ENCODE measurements at regions not wholly inside any gene's neighbourhood (a gene's known extent, or its start where the extent isn't known, plus 50 kb on each side); places are given as distances from the start of the nearest gene placed in this dataset.
A peak's percentile ranks its signal among the peaks of the same experiment; 100 is the strongest.

DNA sequence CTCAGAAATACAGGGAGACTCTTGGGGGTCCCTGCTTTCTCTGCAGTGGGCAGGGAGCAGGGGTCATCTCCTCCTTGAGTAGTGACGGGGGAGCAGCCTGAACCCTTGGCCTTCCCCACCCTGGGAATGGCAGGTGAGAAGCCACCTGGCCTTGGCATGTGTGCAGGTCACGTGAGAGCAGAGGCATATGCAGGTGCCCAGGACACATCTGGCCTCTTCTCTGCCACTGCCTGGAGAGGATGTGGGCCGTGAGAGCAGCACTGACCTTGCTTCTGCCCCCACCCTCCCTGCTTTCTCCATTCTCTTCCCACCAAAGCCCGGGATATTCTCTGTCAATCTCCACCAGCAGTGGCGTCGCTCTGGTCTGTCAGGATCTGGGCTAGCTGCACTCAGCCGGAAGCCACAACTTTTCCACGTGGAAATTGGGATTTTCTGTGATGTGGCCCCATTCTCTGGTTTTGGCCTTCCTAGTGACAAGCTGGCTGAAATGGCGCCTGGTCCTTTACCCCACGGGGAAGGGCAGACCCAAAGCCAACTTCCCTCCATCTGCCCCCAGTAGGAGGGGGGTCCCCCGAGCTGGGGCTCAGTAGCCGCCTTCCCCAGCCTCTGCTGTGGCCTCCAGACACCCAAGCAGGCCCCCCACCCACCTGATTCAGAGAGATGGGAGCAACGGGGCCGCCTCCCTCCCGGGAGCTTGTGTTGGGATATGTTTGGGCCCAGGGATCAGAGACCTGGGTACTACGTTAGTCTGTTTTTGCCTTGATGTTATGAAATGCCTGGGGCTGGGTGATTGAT, 70.4 kb upstream of the FCN1 start:
- no peak for DNase-seq

- DNase-seq, result no peak
Measured at GRCh38 chr9:134988706-134989105, 71.0 kb upstream of the FCN1 start.

DNA sequence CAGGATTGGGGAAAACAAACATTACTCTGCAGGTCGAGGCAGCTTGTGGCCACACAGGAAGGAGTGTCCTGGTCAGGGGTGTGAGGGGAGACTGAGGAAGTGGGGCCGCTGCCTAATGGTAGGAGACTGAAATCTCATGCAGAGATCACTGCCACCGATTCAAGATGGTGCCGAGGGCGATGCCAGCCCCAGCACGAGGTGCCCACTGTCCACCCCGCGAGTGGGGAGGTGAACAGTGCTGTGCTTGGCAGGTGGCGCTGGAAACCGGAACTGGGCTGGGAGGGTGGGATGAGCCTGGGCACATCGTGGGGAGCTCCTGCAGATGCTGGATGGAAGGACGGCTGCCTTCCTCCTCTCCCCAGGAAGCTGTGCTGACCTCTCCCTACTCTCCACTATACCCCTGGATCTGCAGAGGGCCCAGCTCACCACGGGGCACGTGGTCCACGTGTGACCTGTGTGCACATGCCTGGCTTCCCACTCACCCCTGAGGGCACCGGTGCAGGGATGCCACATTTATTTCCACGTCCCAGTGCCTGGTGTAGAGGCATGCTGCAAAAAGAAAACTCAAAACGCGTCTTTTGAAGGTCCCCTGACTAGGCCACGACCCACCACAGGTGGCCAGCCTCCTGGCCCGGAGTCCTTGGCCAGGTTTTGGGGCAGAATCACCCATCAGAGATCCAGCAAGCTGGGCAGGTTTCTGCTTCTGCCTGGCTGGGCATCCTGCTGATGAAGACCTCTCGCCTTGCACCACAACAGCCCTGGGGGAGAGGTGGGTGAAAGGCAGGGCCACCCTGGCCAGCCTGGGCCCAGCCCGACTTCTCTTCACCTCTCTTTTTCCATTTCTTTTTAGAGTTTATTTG, 71.7 kb upstream of the FCN1 start:
- no peak for DNase-seq

GRCh38 chr9:134991808-134992754, 74.4 kb upstream of the FCN1 start:
- DNase-seq, result no peak

DNA sequence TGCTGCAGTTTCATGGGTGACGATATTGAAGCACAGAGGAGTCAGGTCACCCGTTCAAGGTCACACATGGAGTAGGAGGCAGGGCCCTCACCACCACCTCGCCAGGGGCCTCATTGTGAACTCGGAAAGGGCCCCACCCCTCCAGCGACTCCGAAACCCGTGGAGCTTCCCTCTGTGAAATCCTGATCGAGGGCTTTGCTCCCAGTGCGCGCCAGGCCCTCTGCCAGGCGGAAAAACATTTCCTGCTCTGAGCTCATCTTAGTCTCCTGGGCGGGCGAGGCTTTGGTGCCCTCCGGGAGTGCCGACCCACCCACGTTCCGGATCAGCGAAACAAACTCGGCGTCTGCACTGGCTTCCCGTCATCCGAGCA, 75.0 kb upstream of the FCN1 start:
- DNase-seq, result no peak

GRCh38 chr9:134993416-134993815, 75.7 kb upstream of the FCN1 start:
- no peak for DNase-seq

- no peak for DNase-seq
Measured at GRCh38 chr9:134993996-134994720, 76.4 kb upstream of the FCN1 start.

DNA sequence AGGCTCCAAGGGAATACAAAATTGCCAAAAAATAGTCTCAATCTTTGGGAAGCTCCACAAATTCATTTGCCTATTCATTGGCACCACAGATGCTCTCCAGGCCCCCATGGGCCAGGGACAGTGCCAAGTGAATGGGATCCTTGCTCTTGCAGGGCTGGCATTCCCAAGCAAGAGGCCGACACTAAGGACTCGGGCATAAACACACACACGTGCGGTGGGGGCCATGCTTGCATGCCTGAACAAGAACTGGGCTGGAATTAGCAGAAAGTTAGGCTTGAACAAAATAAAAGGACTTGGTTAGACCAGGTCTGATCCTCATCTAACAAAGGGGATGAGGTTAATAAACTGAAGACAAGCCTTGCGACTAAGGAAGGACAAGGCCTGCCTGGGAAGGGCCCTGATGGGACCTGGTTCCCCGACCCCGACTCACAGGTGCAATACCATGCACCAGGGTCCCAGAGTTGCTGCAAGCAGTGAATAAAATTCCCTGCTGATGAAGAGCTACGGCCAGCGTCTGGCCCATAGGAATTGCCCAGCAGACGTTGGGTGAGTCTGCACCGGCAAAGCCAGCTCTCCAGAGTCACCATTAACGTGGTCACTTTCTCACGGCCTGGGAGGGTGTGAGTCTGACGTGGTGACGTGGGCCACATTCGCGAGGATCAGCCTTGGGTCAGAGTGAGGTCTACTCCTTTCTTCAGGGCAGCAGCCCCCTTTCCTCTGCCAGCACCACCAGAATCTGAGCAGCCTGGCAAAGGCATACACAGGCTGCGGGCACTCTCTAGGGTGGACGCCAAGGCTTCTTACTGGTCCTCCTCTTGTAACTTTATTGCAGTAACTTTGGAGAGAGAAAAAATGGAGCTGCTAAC, 77.4 kb upstream of the FCN1 start:
- DNase-seq, result no peak

DNA sequence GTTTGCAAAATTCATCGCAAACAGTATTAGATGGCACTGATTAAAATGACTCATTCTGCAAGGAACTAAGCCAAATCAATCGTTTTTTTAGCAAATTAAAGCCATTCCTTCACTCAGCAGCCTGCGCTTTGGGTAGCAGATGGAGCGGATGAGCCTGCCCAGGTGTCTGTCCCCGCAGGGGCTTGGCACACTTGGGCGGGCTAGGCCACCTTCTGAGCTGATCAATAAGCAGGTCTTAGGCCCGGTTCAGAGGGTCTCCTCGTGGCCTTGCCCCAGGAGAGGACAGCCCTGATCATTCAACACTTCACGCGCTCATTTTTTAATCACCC, 78.0 kb upstream of the FCN1 start:
- no peak for DNase-seq

DNA sequence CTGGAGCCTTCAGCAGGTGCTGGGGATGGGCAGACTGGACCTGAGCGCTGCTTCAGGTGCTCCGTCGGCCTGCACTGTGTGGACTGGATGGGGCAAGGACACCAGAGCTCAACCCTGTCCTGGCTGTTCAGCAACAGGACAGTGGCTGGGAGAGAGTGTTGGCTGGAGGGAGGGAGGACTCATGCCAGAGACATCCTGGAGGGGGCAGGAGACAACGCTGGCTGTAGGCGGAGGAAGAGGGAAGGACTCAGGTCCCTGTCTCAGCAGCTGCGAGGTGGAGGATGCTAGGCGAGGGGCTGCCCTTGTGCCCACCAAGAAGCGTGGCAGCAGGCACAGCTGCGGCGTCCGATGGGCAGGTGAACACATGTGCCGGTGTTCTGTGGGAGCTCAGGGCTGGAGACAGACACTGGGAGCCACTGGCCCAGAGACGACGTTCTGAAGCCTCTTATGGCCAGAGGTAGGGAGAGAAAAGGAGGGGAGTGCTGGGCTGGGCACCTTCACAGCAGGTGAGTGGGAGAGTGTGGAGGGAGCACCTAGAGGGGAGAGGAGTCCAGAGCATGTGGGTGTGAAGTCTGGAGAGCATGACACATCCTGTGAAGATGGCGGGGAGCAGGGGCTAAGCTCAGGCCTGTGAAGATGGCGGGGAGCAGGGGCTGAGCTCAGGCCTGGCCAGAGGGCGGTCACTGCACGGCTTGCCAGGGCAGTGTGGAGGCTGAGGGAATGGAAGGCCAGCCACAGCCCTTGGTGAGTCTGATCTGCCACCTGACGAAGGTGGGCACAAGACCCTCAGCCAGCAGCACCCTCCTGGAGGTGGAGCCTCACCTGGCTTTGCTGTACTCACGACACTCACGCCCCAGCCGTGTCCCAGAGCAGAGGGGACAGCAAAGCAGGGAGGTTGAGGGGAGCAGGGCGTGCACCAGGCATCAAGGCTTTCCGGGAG, 79.1 kb upstream of the FCN1 start:
- no peak for DNase-seq

DNA sequence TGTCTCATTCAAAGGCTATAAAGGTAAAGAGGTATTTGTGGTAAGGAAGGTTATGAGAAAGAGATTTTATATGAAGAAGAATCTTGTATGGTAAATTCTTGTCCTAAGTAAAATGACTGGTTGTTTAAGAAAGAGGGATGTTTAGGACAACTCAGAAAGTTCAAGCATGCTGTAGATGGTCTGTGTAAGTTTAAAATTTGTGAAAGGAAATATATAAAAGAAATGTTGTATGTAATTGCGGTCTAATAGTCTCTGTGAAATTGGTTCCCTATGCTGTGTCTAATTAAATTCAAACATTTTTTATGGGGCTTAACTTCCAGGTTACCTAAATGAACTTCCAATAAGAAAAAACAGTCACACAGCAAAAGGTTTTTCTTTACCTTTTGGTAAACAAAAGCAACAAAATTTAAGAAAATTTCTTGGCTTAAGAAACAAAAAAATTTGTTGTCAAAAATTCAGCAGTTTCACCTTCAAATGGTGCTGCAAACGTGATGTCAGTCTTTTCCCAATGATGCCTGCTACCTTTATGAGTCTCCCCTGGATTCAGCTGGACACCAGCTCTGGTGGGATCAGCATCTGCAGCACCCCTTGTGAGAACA, 83.0 kb upstream of the FCN1 start:
- peak; percentile 11 for DNase-seq

GRCh38 chr9:135001526-135001925, 83.8 kb upstream of the FCN1 start:
- no peak for DNase-seq

DNA sequence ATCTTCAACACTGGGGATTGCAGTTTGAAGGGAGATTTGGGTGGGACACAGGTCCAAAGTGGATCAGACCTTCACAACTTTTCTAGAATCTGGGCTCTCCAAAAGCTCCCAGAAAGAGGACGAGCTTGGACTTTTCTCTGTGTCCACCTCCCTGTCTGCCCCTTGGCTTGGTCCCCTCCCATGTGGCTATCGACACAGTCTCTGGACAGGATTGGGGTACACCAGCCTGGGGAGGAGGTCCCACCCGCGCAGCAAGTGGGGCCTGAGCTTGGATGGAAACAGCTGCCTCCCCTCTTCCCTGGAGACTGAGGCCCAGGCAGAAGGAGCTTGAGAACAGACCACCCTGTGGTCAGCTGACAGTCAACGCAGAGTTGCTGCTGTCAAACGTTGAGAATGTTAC, 84.6 kb upstream of the FCN1 start:
- DNase-seq, result no peak

DNA sequence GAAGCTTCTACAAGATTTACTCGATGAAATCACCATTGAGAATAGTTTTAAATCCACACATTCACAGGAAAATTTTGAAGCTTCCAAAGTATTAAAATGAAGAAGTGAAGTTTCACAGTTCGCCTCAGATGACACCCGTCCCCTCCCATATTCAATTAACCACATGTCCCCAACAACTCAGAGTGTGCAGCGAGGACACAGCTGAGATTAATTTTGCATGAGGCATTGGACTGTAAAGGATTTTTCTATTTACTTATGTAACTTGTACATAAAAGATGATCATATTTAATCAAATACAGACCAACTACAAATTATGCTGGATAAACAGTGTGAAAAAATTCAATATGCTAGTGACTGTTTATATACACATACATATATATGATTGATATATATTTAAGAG, 84.7 kb upstream of the OLFM1 start:
- no peak for DNase-seq

DNA sequence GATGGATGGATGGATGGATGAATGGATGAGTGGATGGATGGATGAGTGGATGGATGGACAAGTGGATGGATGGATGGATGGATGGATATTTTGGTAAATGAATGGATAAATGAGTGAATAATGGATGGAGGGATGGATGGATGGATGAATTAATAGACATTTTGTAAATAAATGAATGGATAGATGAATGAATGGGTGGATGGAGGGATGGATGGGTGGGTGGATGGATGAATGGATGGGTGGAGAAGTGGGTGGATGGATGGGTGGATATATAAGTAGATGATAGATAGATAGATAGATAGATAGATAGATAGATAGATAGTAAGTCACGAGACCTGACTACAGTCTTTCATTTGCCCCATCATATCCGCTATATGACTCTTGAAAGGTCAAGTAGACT, 82.7 kb upstream of the OLFM1 start:
- DNase-seq, result no peak

DNA sequence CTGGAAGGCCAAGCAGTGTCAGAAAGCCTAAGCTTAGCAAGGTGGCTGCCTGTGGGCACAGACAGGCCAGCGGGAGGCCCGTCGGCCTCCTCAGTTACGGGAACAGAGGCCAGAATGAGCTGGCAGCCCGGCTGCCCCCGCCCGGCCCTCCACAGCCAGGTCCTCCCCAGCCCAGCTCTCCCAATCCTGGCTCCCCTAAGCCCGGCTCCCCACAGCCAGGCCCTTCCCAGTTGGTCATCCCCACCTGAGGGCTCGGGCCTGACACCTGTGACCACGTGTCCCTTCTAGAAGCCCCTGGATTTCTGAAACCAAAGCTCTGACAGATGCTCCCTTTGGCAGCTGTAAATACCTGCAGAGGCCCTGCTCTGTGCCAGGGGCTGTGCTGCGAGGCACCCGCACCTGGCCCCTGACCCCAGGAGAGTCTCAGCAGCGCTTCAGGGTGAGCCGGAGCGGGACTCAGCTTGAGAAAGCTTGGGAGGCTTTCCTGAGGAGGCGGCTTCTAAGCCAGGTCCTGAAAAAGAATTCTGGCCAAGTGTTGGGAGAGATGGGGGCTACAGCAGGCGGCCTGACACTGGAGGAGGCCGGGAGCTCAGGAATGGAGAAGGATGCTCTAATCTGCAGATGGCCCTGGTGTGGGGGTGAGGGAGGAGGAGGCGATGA, 80.4 kb upstream of the OLFM1 start:
- DNase-seq, result no peak

DNA sequence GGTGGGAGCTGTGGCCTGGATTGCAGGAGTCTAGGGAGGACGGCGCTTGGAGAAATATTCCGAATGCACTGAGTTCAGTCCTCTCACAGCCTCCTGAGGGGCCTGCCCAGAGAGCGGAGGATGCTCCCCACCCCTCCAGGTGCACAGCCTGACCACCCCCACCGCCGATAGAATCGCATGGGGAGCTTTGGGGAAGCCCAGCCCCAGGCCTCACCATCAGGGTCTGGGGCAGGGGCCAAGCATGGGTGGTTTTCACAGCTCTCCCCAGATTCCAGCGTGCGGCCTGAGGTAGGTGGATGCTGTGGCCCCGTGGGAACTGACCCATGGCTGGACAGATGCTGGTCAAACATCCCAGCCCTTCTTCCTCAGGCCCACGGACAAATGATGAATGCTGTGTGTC, 79.9 kb upstream of the OLFM1 start:
- DNase-seq, result no peak

DNA sequence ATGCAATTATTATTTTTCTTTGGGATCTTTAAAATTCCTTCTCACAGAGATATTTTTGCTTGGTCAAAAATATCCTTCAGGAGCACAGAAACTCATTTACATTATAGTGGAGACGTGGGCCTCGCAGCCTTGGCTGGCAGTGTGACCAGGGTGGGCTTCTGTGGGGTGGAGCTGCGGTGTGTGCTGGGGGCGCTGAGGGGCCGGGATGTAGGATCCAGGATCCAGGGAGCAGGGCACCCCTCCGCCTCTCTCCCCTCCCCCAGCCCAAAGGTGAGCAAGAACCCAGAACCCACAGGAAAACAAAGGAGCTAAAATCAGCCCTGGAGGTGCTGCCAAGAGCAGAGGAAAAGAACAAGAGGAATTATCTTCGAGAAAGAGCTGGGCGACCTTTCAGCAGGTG, 79.1 kb upstream of the OLFM1 start:
- no peak for DNase-seq

DNA sequence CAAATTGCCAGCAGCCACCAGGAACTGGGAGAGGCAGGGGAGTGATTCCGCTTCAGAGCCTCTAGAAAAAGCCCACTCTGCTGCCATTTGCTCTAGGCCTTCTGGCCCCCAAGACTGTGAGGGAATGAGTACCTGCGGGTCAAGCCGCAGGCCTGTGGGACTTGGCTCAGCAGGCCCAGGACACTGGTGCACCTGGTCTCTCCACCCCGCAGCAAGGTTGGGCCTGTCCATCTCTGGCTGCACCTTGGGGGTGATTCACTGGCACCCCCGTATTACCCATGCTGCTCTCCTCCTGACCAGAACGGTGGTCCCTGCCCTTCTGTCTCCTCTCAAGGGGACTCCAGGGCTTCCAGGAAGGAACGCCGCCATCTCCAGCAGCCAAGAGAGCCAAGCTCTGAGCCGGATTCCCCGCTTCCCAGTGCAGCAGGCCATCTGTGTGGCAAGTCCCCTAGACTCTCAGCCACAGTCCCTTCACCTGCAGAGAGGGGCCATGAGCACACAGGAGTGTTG, 78.4 kb upstream of the OLFM1 start:
- DNase-seq, result no peak
